ENCODE measurements at regions not wholly inside any gene's neighbourhood (a gene's known extent, or its start where the extent isn't known, plus 50 kb on each side); places are given as distances from the start of the nearest gene placed in this dataset.

DNA sequence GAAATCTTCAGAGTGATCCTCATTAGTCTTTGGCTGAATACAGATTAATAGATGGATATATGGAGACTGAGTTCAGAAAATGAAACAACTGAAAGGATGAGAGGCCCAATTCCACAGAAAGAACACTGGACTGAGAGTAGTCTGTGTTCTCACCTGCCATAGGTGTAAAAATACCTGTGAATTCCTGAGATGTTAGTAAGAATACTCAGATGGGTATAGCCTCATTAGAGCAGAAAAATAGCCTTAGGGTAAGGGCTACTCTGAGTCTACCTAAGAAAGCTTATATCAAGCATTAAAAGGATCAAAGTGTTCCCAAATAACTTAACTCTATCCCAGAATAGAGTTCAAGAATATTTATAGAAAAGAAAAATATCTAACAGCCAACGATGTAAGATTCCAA lies 1510.3 kb upstream of the SEL1L start:
- Histone ChIP-seq H2AFZ (ENCODE audit: low read depth, low read length) (no peak overlapping the region), H3K14ac (ENCODE audit: low read length in 2 of 2) (no peak overlapping the region), H3K36me3 (ENCODE audit: control insufficient read depth in 1 of 2, insufficient read depth in 2 of 2, low read depth in 1 of 2, low read length in 2 of 2) (no peaks in the 10 kb centered on the region), H3K27me3 (ENCODE audit: control insufficient read depth in 1 of 2, insufficient read depth in 1 of 2, low read length in 2 of 2) (no peaks in the 10 kb centered on the region), H2BK5ac (ENCODE audit: low read depth, low read length, poor library complexity, severe bottlenecking) (no peak overlapping the region), H2BK12ac (ENCODE audit: low read length in 2 of 2) (no peak overlapping the region), H2BK120ac (ENCODE audit: low read depth, low read length) (no peak overlapping the region), H2AK5ac (ENCODE audit: low read length, severe bottlenecking) (no peak overlapping the region), H3K4me1 (ENCODE audit: control insufficient read depth, insufficient read depth, low read depth, low read length) (no peaks in the 10 kb centered on the region), H3K27ac (ENCODE audit: low read length, poor library complexity, severe bottlenecking) (no peak overlapping the region), H2BK15ac (ENCODE audit: low read depth, poor library complexity, severe bottlenecking) (no peak overlapping the region), H3K9me3 (ENCODE audit: control insufficient read depth, low read length) (peaks cover 13% of the 10 kb centered on the region), H4K8ac (ENCODE audit: low read length) (no peak overlapping the region), H3K4ac (ENCODE audit: low read depth in 1 of 2, low read length in 2 of 2) (no peak overlapping the region), H3K23ac (ENCODE audit: low read length in 2 of 2) (no peak overlapping the region), H4K91ac (ENCODE audit: low read length) (no peak overlapping the region), H3K4me3 (ENCODE audit: insufficient read depth in 1 of 2, low read depth in 1 of 2, low read length in 2 of 2) (no peak overlapping the region), H3K79me1 (replicated peaks; ENCODE audit: low read length, poor library complexity, severe bottlenecking) (no peaks in the 10 kb centered on the region), H3K9ac (ENCODE audit: low read length) (no peak overlapping the region), H3K4me2 (ENCODE audit: low read length, poor library complexity, severe bottlenecking) (no peak overlapping the region), H3K18ac (ENCODE audit: low read depth in 1 of 2, low read length in 2 of 2) (no peak overlapping the region)
- no CpG with 5 or more reads among the region's 1 CpG for WGBS
- no peak for DNase-seq

DNA sequence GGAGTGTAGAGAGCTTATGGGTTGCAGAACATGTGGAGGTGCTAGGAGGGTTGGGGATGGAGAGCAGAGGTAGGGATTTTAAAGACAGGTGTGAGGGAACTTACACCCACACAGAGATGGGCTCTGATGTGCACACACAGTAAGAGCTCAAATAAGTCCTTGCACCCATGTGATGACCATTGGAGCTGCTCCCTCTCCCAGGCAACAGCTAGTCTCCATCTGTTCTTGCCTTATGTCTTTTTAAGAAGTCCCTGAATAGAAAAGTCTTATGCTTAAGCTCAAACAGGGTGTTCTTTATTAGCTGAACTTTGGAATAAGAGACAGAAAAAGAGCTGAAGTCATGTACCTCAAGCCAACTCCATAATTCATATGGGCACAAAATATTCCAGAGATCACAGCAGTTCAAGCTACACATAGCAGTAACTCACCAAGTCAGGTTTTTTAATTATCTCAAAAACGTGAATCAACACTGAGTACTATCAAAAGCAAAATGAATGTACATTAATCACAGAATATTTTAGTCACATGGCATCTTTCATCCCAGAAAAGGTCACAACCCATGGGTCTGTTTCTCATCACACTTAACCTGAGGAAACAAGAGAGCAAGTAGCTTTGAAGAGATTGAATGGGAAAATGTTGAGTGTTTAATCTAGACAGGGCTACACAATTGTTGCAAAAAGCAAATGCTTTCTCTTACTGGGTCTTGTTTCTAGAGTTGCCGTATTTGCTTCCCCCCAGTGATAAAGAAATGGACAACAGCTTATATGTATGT lies 1513.6 kb upstream of the SEL1L start:
- Histone ChIP-seq H2BK15ac (ENCODE audit: low read depth, poor library complexity, severe bottlenecking) (no peak overlapping the region), H3K9me3 (ENCODE audit: control insufficient read depth, low read length) (no peaks in the 10 kb centered on the region), H3K27ac (ENCODE audit: low read length, poor library complexity, severe bottlenecking) (no peak overlapping the region), H2BK5ac (ENCODE audit: low read depth, low read length, poor library complexity, severe bottlenecking) (no peak overlapping the region), H2AK5ac (ENCODE audit: low read length, severe bottlenecking) (no peak overlapping the region), H3K4me3 (ENCODE audit: insufficient read depth in 1 of 2, low read depth in 1 of 2, low read length in 2 of 2) (no peak overlapping the region), H3K23ac (ENCODE audit: low read length in 2 of 2) (no peak overlapping the region), H2AFZ (ENCODE audit: low read depth, low read length) (no peak overlapping the region), H3K36me3 (ENCODE audit: control insufficient read depth in 1 of 2, insufficient read depth in 2 of 2, low read depth in 1 of 2, low read length in 2 of 2) (no peaks in the 10 kb centered on the region), H3K79me1 (replicated peaks; ENCODE audit: low read length, poor library complexity, severe bottlenecking) (no peaks in the 10 kb centered on the region), H3K4me1 (ENCODE audit: control insufficient read depth, insufficient read depth, low read depth, low read length) (no peaks in the 10 kb centered on the region), H2BK12ac (ENCODE audit: low read length in 2 of 2) (no peak overlapping the region), H3K27me3 (ENCODE audit: control insufficient read depth in 1 of 2, insufficient read depth in 1 of 2, low read length in 2 of 2) (no peaks in the 10 kb centered on the region), H3K4ac (ENCODE audit: low read depth in 1 of 2, low read length in 2 of 2) (no peak overlapping the region), H3K18ac (ENCODE audit: low read depth in 1 of 2, low read length in 2 of 2) (no peak overlapping the region), H4K8ac (ENCODE audit: low read length) (no peak overlapping the region), H4K91ac (ENCODE audit: low read length) (no peak overlapping the region), H3K9ac (ENCODE audit: low read length) (no peak overlapping the region), H3K4me2 (ENCODE audit: low read length, poor library complexity, severe bottlenecking) (no peak overlapping the region), H3K14ac (ENCODE audit: low read length in 2 of 2) (no peak overlapping the region), H2BK120ac (ENCODE audit: low read depth, low read length) (no peak overlapping the region)
- 80% methylated on average over 1 of the region's 2 CpGs for WGBS
- no peak for DNase-seq

DNA sequence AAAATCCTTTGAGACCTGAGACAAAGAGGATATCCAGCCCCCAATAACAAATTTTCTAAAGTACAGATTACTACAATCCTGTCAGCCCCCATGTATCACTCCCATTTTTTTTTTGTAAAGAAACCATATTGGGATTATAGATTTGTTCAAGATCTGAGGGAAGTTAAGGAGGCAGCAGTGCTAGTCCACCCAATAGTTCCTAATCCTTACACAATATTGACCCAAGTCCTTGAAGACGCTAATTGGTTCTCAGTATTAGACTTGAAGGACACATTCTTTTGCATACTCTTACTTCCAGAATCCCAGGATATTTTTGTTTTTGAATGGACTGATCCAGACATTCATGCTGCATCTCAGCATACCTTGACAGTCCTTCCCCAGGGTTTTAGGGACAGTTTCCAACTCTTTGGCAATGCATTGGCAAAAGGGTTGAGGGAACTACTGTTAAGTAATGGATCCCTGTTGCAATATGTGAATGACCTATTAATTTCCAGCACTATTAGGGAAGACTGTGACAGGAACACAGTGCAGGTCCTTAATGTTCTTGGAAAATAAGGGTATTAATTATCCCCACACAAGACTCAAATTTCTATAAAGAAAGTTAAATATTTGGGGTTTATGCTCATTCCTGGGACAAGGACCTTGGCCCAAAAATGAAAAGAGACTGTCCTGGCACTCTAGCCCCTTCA lies 1519.5 kb upstream of the SEL1L start:
- Histone ChIP-seq H3K9ac (ENCODE audit: low read length) (no peak overlapping the region), H3K9me3 (ENCODE audit: control insufficient read depth, low read length) (no peaks in the 10 kb centered on the region), H3K4ac (ENCODE audit: low read depth in 1 of 2, low read length in 2 of 2) (no peak overlapping the region), H4K91ac (ENCODE audit: low read length) (no peak overlapping the region), H2BK12ac (ENCODE audit: low read length in 2 of 2) (no peak overlapping the region), H3K4me2 (ENCODE audit: low read length, poor library complexity, severe bottlenecking) (no peak overlapping the region), H2AFZ (ENCODE audit: low read depth, low read length) (no peak overlapping the region), H3K36me3 (ENCODE audit: control insufficient read depth in 1 of 2, insufficient read depth in 2 of 2, low read depth in 1 of 2, low read length in 2 of 2) (no peaks in the 10 kb centered on the region), H3K14ac (ENCODE audit: low read length in 2 of 2) (no peak overlapping the region), H2BK5ac (ENCODE audit: low read depth, low read length, poor library complexity, severe bottlenecking) (no peak overlapping the region), H3K23ac (ENCODE audit: low read length in 2 of 2) (no peak overlapping the region), H3K27ac (ENCODE audit: low read length, poor library complexity, severe bottlenecking) (no peak overlapping the region), H4K8ac (ENCODE audit: low read length) (no peak overlapping the region), H2BK120ac (ENCODE audit: low read depth, low read length) (no peak overlapping the region), H3K18ac (ENCODE audit: low read depth in 1 of 2, low read length in 2 of 2) (no peak overlapping the region), H3K79me1 (replicated peaks; ENCODE audit: low read length, poor library complexity, severe bottlenecking) (no peaks in the 10 kb centered on the region), H2BK15ac (ENCODE audit: low read depth, poor library complexity, severe bottlenecking) (no peak overlapping the region), H3K27me3 (ENCODE audit: control insufficient read depth in 1 of 2, insufficient read depth in 1 of 2, low read length in 2 of 2) (no peaks in the 10 kb centered on the region), H3K4me1 (ENCODE audit: control insufficient read depth, insufficient read depth, low read depth, low read length) (no peaks in the 10 kb centered on the region), H2AK5ac (ENCODE audit: low read length, severe bottlenecking) (no peak overlapping the region), H3K4me3 (ENCODE audit: insufficient read depth in 1 of 2, low read depth in 1 of 2, low read length in 2 of 2) (no peak overlapping the region)
- WGBS, result 68% methylated on average over 1 of the region's 1 CpG
- DNase-seq, result no peak

DNA sequence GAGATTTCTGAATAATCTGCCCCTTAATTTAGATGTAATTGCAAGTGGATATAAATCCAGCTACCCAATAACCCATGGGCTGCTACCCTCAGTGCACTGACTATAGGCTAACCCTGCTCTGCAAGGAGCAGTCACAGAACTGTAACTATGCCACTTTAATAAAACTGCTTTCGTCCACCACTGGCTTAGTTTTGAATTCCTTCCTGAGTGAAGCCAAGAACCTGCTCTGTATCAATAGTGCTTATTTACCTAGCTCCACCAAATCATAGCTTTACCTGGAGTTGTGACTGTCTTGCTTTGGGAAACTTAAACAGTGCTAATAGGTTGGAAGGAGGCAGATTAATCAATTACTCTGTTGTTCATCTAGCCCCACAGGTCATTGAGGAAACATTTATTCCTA lies 1524.4 kb upstream of the SEL1L start:
- Histone ChIP-seq H3K27me3 (ENCODE audit: control insufficient read depth in 1 of 2, insufficient read depth in 1 of 2, low read length in 2 of 2) (no peaks in the 10 kb centered on the region), H3K4me1 (ENCODE audit: control insufficient read depth, insufficient read depth, low read depth, low read length) (no peaks in the 10 kb centered on the region), H3K79me1 (replicated peaks; ENCODE audit: low read length, poor library complexity, severe bottlenecking) (no peaks in the 10 kb centered on the region), H3K36me3 (ENCODE audit: control insufficient read depth in 1 of 2, insufficient read depth in 2 of 2, low read depth in 1 of 2, low read length in 2 of 2) (no peaks in the 10 kb centered on the region), H3K23ac (ENCODE audit: low read length in 2 of 2) (no peak overlapping the region), H3K4ac (ENCODE audit: low read depth in 1 of 2, low read length in 2 of 2) (no peak overlapping the region), H3K4me2 (ENCODE audit: low read length, poor library complexity, severe bottlenecking) (no peak overlapping the region), H3K9me3 (ENCODE audit: control insufficient read depth, low read length) (no peaks in the 10 kb centered on the region), H3K14ac (ENCODE audit: low read length in 2 of 2) (no peak overlapping the region), H2BK120ac (ENCODE audit: low read depth, low read length) (no peak overlapping the region), H3K9ac (ENCODE audit: low read length) (no peak overlapping the region), H2BK15ac (ENCODE audit: low read depth, poor library complexity, severe bottlenecking) (no peak overlapping the region), H3K4me3 (ENCODE audit: insufficient read depth in 1 of 2, low read depth in 1 of 2, low read length in 2 of 2) (no peak overlapping the region), H3K18ac (ENCODE audit: low read depth in 1 of 2, low read length in 2 of 2) (no peak overlapping the region), H2AFZ (ENCODE audit: low read depth, low read length) (no peak overlapping the region), H2BK5ac (ENCODE audit: low read depth, low read length, poor library complexity, severe bottlenecking) (no peak overlapping the region), H2AK5ac (ENCODE audit: low read length, severe bottlenecking) (no peak overlapping the region), H2BK12ac (ENCODE audit: low read length in 2 of 2) (no peak overlapping the region), H3K27ac (ENCODE audit: low read length, poor library complexity, severe bottlenecking) (no peak overlapping the region), H4K8ac (ENCODE audit: low read length) (no peak overlapping the region), H4K91ac (ENCODE audit: low read length) (no peak overlapping the region)
- WGBS, result 57% methylated on average over 1 of the region's 1 CpG
- no peak for DNase-seq
